CD4-positive, alpha-beta memory T cell (primary cell): ENCODE measurements at regions not wholly inside any gene's neighbourhood (a gene's known extent, or its start where the extent isn't known, plus 50 kb on each side); places are given as distances from the start of the nearest gene placed in this dataset.
"Not testable (repeated sequence)": the region's sequence is repeated elsewhere in the genome, so short reads cannot be mapped to it uniquely, and the experiment has no call there.

Experiments
- CTCF ChIA-PET: fragments of 350-600 bp; sonication (Branson Sonifier 250); formaldehyde crosslinking; loops from one replicate; lab custom pipeline; 2021; ENCODE audit warnings: inconsistent platforms; ENCODE audit not compliant: partially characterized antibody; lab: Charles Lee
- POLR2A ChIA-PET: fragments of 350-600 bp; sonication (Branson Sonifier 250); formaldehyde crosslinking; loops from one replicate; lab custom pipeline; 2021; ENCODE audit not compliant: partially characterized antibody; lab: Charles Lee
- DNase-seq, 5 donors: peaks; one replicate each; pipeline versions ENCODE4 v3.0.0 to v3.0.0-alpha.2; 2020 to 2022; ENCODE audit warnings: mixed read lengths in 1 of 5
- H3K27ac ChIP-seq: one replicate; pipeline ENCODE4 v1.7.0; 2013; ENCODE audit warnings: low read depth, low read length
- H3K27me3 ChIP-seq: 2 replicates; pipeline ENCODE4 v1.7.0; 2013; ENCODE audit warnings: mild to moderate bottlenecking, low read length, moderate library complexity; ENCODE audit not compliant: insufficient read depth
- H3K36me3 ChIP-seq: 2 replicates; pipeline ENCODE4 v1.7.0; 2013; ENCODE audit warnings: mild to moderate bottlenecking, low read length, moderate library complexity; ENCODE audit not compliant: insufficient read depth
- H3K4me1 ChIP-seq: 2 replicates; pipeline ENCODE4 v1.7.0; 2013; ENCODE audit warnings: mild to moderate bottlenecking, low read length, moderate library complexity; ENCODE audit not compliant: insufficient read depth
- H3K4me3 ChIP-seq, 2 donors: one replicate each; pipeline ENCODE4 v1.7.0; 2013; ENCODE audit warnings: low read length in 2 of 2, mild to moderate bottlenecking in 1 of 2
- H3K9me3 ChIP-seq, 2 donors: one replicate each; pipeline ENCODE4 v1.7.0; 2013; ENCODE audit warnings: low read length in 2 of 2, control low read depth in 1 of 2; ENCODE audit not compliant: control insufficient read depth in 1 of 2
- H3K27ac Mint-ChIP-seq, 7 donors: one replicate each; pipeline ENCODE4 v1.8.0; 2020 to 2021; ENCODE audit warnings: mixed read lengths in 7 of 7, mild to moderate bottlenecking in 6 of 7, inconsistent platforms in 3 of 7, moderate library complexity in 3 of 7
- H3K27me3 Mint-ChIP-seq, 2 donors: one replicate each; pipeline ENCODE4 v1.8.0; 2020 to 2021; ENCODE audit warnings: mixed read lengths in 2 of 2
- H3K36me3 Mint-ChIP-seq, 2 donors: one replicate each; pipeline ENCODE4 v1.8.0; 2020 to 2021; ENCODE audit warnings: mixed read lengths in 2 of 2, inconsistent platforms in 1 of 2, mild to moderate bottlenecking in 1 of 2
- H3K4me1 Mint-ChIP-seq, 4 donors: one replicate each; pipeline ENCODE4 v1.8.0; 2020 to 2021; ENCODE audit warnings: mixed read lengths in 4 of 4, mild to moderate bottlenecking in 1 of 4
- H3K4me3 Mint-ChIP-seq, 8 donors: one replicate each; pipeline ENCODE4 v1.8.0; 2020 to 2021; ENCODE audit warnings: mixed read lengths in 8 of 8, mild to moderate bottlenecking in 7 of 8, moderate library complexity in 6 of 8, inconsistent platforms in 3 of 8
- H3K9me3 Mint-ChIP-seq, 8 donors: one replicate each; pipeline ENCODE4 v1.8.0; 2020 to 2021; ENCODE audit warnings: mixed read lengths in 8 of 8, mild to moderate bottlenecking in 5 of 8, inconsistent platforms in 3 of 8, moderate library complexity in 1 of 8
- intact Hi-C: fragments of 100-400 bp; cut with micrococcal nuclease; formaldehyde crosslinking; loops from one replicate; pipeline ENCODE4 v1.15.1; 2023

DNA sequence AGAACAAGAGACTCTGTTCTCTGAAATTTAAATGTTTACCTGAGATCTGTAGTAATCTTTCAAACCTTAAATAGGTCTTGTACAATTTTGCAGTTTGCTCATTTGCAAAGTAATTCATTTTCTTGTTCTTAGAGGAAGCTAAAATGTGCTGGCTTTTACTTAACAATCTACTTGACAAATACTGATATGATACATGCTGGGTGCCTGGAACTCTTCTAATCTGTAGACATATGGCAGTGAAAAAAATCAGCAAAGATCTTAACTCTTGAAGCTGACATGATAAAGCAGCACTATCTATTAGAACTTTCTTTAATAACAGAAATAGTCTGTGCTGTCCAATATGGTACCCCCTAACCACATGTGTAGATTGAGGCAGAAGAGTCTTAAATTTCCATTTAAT, 1352.8 kb upstream of the SLC39A10 start:
- H3K36me3 ChIP-seq, result no peaks in the 10 kb centered on the region
- H3K4me3 ChIP-seq, result no peak overlapping the region
- ChIA-PET CTCF (no interaction called here), POLR2A (no interaction called here)
- H3K9me3 Mint-ChIP-seq, result no peaks in the 10 kb centered on the region
- H3K4me1 ChIP-seq, result no peaks in the 10 kb centered on the region
- H3K4me3 Mint-ChIP-seq, result no peak overlapping the region
- intact Hi-C loops, result no loop called here
- H3K27ac ChIP-seq, result no peak overlapping the region
- no peaks in the 10 kb centered on the region for H3K27me3 ChIP-seq
- H3K27me3 Mint-ChIP-seq, result no peaks in the 10 kb centered on the region
- no peaks in the 10 kb centered on the region for H3K4me1 Mint-ChIP-seq
- no peaks in the 10 kb centered on the region for H3K36me3 Mint-ChIP-seq
- DNase-seq, result no peak
- no peaks in the 10 kb centered on the region for H3K9me3 ChIP-seq
- H3K27ac Mint-ChIP-seq, result no peak overlapping the region

DNA sequence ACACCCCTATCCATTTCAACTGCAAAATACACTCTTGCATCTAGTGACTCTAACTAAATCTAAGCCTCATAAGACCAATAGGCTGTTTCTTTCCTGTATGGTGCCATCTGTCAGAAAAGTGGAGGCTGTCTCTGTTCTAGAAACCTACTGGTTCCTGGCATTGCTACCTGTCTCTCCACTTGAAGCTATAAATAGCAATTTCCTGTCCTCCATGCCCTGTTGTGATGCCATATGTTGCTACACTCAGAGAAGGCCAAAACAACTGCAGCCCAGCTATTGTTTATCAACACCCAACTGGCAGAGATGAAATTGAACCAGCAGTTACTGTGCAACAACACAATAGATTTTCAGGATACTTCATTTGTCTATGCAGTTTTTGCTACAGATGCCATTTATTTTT, 1355.1 kb upstream of the SLC39A10 start:
- Mint-ChIP-seq H3K27ac (no peak overlapping the region), H3K9me3 (no peaks in the 10 kb centered on the region), H3K27me3 (no peaks in the 10 kb centered on the region), H3K36me3 (no peaks in the 10 kb centered on the region), H3K4me3 (no peak overlapping the region), H3K4me1 (no peaks in the 10 kb centered on the region)
- POLR2A ChIA-PET, result no interaction called here
- H3K4me3 ChIP-seq, result no peak overlapping the region
- H3K36me3 ChIP-seq, result no peaks in the 10 kb centered on the region
- DNase-seq, result no peak
- CTCF ChIA-PET, result no interaction called here
- no peaks in the 10 kb centered on the region for H3K27me3 ChIP-seq
- no peak overlapping the region for H3K27ac ChIP-seq
- no peaks in the 10 kb centered on the region for H3K9me3 ChIP-seq
- intact Hi-C loops, result no loop called here
- no peaks in the 10 kb centered on the region for H3K4me1 ChIP-seq

DNA sequence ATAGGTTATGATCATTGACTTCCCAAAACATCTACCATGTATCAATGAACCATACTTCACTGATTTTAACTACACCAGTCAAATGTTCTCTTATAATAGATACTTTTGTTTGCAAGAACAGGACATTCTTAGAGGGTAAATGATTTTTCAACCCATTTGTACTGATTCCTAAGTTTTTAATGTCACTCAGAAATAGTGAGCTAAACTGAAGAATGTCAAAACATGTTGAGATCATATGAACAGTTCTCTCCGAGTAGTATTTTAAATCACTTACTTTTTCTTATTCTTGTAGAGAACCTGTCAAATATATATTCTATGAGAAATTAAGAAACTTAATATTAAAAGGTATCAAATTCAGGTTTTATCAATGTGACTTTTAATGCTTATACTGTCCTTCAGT, 1362.9 kb upstream of the SLC39A10 start:
- POLR2A ChIA-PET, result no interaction called here

DNA sequence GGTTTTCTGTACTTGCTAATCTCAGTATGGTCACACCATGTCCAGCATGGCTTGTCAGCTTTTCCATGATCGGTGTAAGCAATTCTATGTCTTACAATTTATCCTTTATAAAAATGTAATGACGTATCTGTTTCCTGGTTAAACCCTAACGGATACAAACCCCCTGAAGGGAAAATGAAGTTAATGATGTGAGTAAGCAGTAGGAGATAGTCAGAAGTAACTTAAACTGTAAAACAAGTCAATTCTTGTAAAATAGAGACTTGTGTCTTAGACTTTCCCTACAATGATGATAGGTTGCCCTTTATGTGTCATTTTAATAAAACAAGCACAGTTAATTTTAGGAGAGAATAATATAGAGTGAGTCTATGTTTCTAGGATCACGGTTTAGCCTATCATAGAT, 1365.9 kb upstream of the SLC39A10 start:
- Mint-ChIP-seq H3K36me3 (no peaks in the 10 kb centered on the region), H3K9me3 (no peaks in the 10 kb centered on the region), H3K27ac (no peak overlapping the region), H3K27me3 (no peaks in the 10 kb centered on the region), H3K4me1 (no peaks in the 10 kb centered on the region), H3K4me3 (no peak overlapping the region)
- intact Hi-C loops, result no loop called here
- no peak overlapping the region for H3K4me3 ChIP-seq
- DNase-seq, result no peak
- H3K36me3 ChIP-seq, result no peaks in the 10 kb centered on the region
- no peaks in the 10 kb centered on the region for H3K27me3 ChIP-seq
- CTCF ChIA-PET, result no interaction called here
- H3K9me3 ChIP-seq, result no peaks in the 10 kb centered on the region
- H3K4me1 ChIP-seq, result no peaks in the 10 kb centered on the region
- POLR2A ChIA-PET, result no interaction called here
- H3K27ac ChIP-seq, result no peak overlapping the region

More for the DNA sequence above, 1362.9 kb upstream of the SLC39A10 start:
- Histone ChIP-seq H3K4me1 (no peaks in the 10 kb centered on the region), H3K36me3 (no peaks in the 10 kb centered on the region), H3K9me3 (no peaks in the 10 kb centered on the region), H3K4me3 (no peak overlapping the region), H3K27me3 (no peaks in the 10 kb centered on the region), H3K27ac (no peak overlapping the region)
- DNase-seq, result no peak
- Mint-ChIP-seq H3K36me3 (no peaks in the 10 kb centered on the region), H3K27ac (no peak overlapping the region), H3K27me3 (no peaks in the 10 kb centered on the region), H3K4me1 (no peaks in the 10 kb centered on the region), H3K4me3 (no peak overlapping the region), H3K9me3 (no peaks in the 10 kb centered on the region)
- intact Hi-C loops, result no loop called here
- CTCF ChIA-PET, result no interaction called here

DNA sequence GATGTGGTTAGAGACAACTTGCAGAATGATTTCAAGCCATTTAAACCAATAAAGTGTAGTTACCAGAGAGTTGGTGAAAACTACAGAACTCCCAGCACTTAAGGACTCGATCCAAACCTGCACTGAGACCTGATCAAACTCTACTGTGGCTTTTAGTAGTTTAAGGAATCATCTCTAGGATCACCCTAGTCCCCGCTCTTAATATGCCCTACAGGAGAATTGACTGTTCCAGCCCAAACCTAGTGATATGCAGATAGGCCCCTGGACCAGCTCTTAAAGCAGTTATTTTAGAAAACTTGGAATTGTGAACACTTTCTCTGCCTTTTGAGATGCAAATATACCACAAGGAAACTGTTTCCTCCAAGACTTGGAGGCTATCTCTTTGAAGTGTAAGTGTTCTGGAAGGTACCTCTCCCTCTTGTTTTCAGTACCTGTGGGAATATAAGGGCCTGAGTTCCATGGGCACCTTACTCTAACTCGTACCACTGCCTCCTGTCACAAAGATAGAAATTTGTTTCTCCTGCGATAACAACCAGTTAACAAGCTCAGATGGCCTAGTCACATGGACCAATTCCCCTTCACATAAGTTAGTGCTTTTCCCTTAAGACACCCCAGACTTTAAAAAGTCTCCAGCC, 1367.2 kb upstream of the SLC39A10 start:
- Mint-ChIP-seq H3K27ac (no peak overlapping the region), H3K4me1 (no peaks in the 10 kb centered on the region), H3K9me3 (no peaks in the 10 kb centered on the region), H3K4me3 (no peak overlapping the region), H3K36me3 (no peaks in the 10 kb centered on the region), H3K27me3 (no peaks in the 10 kb centered on the region)
- Histone ChIP-seq H3K4me3 (no peak overlapping the region), H3K9me3 (no peaks in the 10 kb centered on the region), H3K27me3 (no peaks in the 10 kb centered on the region), H3K4me1 (no peaks in the 10 kb centered on the region), H3K27ac (no peak overlapping the region), H3K36me3 (no peaks in the 10 kb centered on the region)
- DNase-seq, result no peak
- ChIA-PET POLR2A (no interaction called here), CTCF (no interaction called here)
- intact Hi-C loops, result no loop called here

DNA sequence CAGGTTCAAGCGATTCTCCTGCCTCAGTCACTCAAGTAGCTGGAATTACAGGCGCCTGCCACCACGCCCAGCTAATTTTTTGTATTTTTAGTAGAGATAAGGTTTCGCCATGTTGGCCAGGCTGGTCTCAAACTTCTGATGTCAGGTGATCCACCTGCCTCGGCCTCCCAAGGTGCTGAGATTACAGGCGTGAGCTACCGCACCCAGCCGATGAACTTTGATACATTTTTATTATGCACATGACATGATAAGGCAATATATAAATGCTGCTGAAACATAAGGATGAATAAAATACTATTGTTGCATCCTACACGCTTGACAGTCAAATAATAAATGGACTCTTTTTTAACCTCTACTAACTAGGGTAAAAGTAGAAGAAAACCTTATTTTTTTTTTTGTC, 1380.4 kb upstream of the SLC39A10 start:
- H3K4me1 Mint-ChIP-seq, H3K27ac ChIP-seq, H3K36me3 ChIP-seq, H3K4me3 ChIP-seq, H3K36me3 Mint-ChIP-seq, H3K4me3 Mint-ChIP-seq, intact Hi-C loops, H3K27me3 ChIP-seq, H3K27ac Mint-ChIP-seq, H3K27me3 Mint-ChIP-seq, CTCF ChIA-PET, POLR2A ChIA-PET, DNase-seq, H3K4me1 ChIP-seq, H3K9me3 Mint-ChIP-seq, H3K9me3 ChIP-seq: not testable (repeated sequence)

DNA sequence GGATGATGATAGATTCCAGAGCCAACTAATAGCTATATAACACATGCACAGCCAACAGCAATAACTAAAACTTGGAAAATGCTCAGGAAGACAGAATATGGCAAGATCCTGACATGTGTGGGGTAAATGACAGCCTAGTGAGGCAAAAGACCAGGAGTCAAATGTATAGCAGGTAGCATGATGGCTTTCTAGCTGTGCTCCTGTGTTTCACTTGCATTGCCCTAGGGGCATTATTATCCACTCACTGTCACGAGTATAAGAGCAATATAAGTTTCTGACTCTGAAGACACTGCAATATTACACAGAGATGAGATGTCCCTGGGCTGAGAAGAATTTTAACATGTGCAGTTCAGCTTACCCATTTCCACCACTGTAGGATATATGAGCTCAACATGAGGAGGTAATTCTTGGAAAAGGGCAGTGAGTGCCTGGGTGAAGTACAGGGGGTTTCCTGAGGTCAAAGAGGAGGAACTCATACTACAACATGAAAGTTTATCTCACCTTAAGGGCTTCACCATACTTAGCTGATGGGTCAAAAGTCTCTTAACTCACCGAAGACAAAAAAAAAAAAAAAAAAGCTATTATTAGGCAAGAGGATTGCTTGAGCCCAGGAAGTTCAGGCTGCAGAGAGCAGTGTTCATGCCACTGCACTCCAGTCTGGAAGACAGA, 1385.6 kb upstream of the SLC39A10 start:
- CTCF ChIA-PET, result interaction anchor here (0.7 kb wide), 1 partner anchor 287 kb away, joined by 3 read pairs; no protein-coding TSS in a partner anchor
- intact Hi-C loops, result no loop called here
- no peaks in the 10 kb centered on the region for H3K4me1 ChIP-seq

More for the DNA sequence above, 1385.6 kb upstream of the SLC39A10 start:
- POLR2A ChIA-PET, result no interaction called here
- H3K9me3 ChIP-seq, result no peaks in the 10 kb centered on the region
- H3K36me3 Mint-ChIP-seq, result no peaks in the 10 kb centered on the region
- no peaks in the 10 kb centered on the region for H3K27me3 Mint-ChIP-seq
- no peak overlapping the region for H3K4me3 Mint-ChIP-seq
- H3K27ac Mint-ChIP-seq, result no peak overlapping the region
- no peaks in the 10 kb centered on the region for H3K9me3 Mint-ChIP-seq
- no peak for DNase-seq
- no peak overlapping the region for H3K4me3 ChIP-seq
- H3K36me3 ChIP-seq, result no peaks in the 10 kb centered on the region
- H3K4me1 Mint-ChIP-seq, result no peaks in the 10 kb centered on the region
- H3K27me3 ChIP-seq, result no peaks in the 10 kb centered on the region
- H3K27ac ChIP-seq, result no peak overlapping the region
